ENCODE measurements at regions not wholly inside any gene's neighbourhood (a gene's known extent, or its start where the extent isn't known, plus 50 kb on each side); places are given as distances from the start of the nearest gene placed in this dataset.

DNA sequence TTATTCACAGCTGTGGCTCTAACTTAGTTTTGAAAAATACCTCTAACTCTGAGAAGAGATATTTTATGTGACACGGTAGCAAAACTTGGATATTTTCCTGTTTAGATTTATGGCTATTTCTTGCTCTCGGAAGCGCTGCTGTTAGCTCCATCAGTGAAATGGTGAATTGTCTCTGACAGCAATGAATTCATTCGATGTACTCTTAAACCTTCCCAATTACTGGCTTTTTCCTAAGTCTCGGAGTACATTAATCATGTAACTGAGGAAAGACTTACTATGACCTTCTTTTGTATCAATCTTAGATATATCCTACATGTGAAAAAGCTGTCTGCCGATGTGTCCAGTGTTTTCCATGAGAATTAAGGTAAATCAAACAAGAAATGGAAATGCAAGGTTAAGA, 613.0 kb downstream of the KIF4B start:
- TF ChIP-seq, protein P1, sequence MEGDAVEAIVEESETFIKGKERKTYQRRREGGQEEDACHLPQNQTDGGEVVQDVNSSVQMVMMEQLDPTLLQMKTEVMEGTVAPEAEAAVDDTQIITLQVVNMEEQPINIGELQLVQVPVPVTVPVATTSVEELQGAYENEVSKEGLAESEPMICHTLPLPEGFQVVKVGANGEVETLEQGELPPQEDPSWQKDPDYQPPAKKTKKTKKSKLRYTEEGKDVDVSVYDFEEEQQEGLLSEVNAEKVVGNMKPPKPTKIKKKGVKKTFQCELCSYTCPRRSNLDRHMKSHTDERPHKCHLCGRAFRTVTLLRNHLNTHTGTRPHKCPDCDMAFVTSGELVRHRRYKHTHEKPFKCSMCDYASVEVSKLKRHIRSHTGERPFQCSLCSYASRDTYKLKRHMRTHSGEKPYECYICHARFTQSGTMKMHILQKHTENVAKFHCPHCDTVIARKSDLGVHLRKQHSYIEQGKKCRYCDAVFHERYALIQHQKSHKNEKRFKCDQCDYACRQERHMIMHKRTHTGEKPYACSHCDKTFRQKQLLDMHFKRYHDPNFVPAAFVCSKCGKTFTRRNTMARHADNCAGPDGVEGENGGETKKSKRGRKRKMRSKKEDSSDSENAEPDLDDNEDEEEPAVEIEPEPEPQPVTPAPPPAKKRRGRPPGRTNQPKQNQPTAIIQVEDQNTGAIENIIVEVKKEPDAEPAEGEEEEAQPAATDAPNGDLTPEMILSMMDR (IDR thresholded peaks at IDR 0.05; ENCODE audit: insufficient read depth, low read depth, low read length): no peak
- TF ChIP-seq EZH2 (IDR thresholded peaks at IDR 0.05; ENCODE audit: insufficient read depth, low read length): no peak

Measured in astrocyte (in vitro differentiated cells and primary cell).